Caki2 (cell line): ENCODE measurements at regions not wholly inside any gene's neighbourhood (a gene's known extent, or its start where the extent isn't known, plus 50 kb on each side); places are given as distances from the start of the nearest gene placed in this dataset.

Experiments
- DNase-seq: peaks from one replicate; pipeline ENCODE4 v3.0.0-alpha.2; 2015; ENCODE audit warnings: low read depth
- in situ Hi-C: cut with HindIII; loops from 2 replicates; pipeline ENCODE4 v1.10.0; 2016; ENCODE audit warnings: low sequenced_read_pairs, low pct_unique_long_range_greater_than_20kb, mixed read lengths

GRCh38 chr2:238638982-238639628 lies 208.8 kb upstream of the TWIST2 start:
- DNase-seq: no peak
- in situ Hi-C loops: no loop called here

- no peak for DNase-seq
- in situ Hi-C loops: no loop called here
These were observed 207.4 kb upstream of the TWIST2 start for GRCh38 chr2:238640486-238640885.

GRCh38 chr2:238642973-238643372 lies 204.9 kb upstream of the TWIST2 start:
- in situ Hi-C loops: no loop called here
- DNase-seq: no peak

- in situ Hi-C loops: no loop called here
- DNase-seq: no peak
These were observed 204.4 kb upstream of the TWIST2 start for GRCh38 chr2:238643400-238643907.

- DNase-seq: peak; percentile 82
- in situ Hi-C loops: no loop called here
These were observed 203.5 kb upstream of the TWIST2 start for GRCh38 chr2:238644095-238645081.

- DNase-seq: no peak
- in situ Hi-C loops: no loop called here
These were observed 202.8 kb upstream of the TWIST2 start for GRCh38 chr2:238645095-238645494.

- in situ Hi-C loops: no loop called here
- no peak for DNase-seq
These were observed 202.2 kb upstream of the TWIST2 start for GRCh38 chr2:238645716-238646115.

- no peak for DNase-seq
- in situ Hi-C loops: no loop called here
These were observed 201.6 kb upstream of the TWIST2 start for GRCh38 chr2:238646281-238646680.

- in situ Hi-C loops: no loop called here
- DNase-seq: no peak
These were observed 201.1 kb upstream of the TWIST2 start for GRCh38 chr2:238646803-238647202.

- in situ Hi-C loops: no loop called here
- DNase-seq: no peak
These were observed 198.8 kb upstream of the TWIST2 start for GRCh38 chr2:238649123-238649522.

GRCh38 chr2:238649936-238650518 lies 197.9 kb upstream of the TWIST2 start:
- in situ Hi-C loops: no loop called here
- DNase-seq: no peak

GRCh38 chr2:238650536-238650935 lies 197.3 kb upstream of the TWIST2 start:
- DNase-seq: no peak
- in situ Hi-C loops: no loop called here

GRCh38 chr2:238651306-238652052 lies 196.4 kb upstream of the TWIST2 start:
- DNase-seq: no peak
- in situ Hi-C loops: no loop called here

- in situ Hi-C loops: no loop called here
- DNase-seq: no peak
These were observed 195.7 kb upstream of the TWIST2 start for GRCh38 chr2:238652053-238652770.

GRCh38 chr2:238652771-238653157 lies 195.1 kb upstream of the TWIST2 start:
- DNase-seq: no peak
- in situ Hi-C loops: no loop called here

GRCh38 chr2:238653431-238654109 lies 194.3 kb upstream of the TWIST2 start:
- DNase-seq: no peak
- in situ Hi-C loops: no loop called here

GRCh38 chr2:238654479-238655197 lies 193.2 kb upstream of the TWIST2 start:
- no peak for DNase-seq
- in situ Hi-C loops: no loop called here
